GM12878 (cell line): ENCODE measurements at regions not wholly inside any gene's neighbourhood (a gene's known extent, or its start where the extent isn't known, plus 50 kb on each side); places are given as distances from the start of the nearest gene placed in this dataset.

Source experiments
- CHD2 ChIP-seq: IDR thresholded peaks from 2 replicates; pipeline ENCODE4 v1.6.1; 2011; ENCODE audit warnings: low read depth, low read length, improper control_type of control experiment, borderline replicate concordance
- EP300 ChIP-seq, 2 experiments: fragments of 150-350 bp in 1 of 2; IDR thresholded peaks; 2 replicates each; pipeline ENCODE4 v1.6.1; 2011 to 2012; ENCODE audit warnings: low read depth in 2 of 2, low read length in 2 of 2, borderline replicate concordance in 1 of 2, improper control_type of control experiment in 1 of 2, inconsistent platforms in 1 of 2; ENCODE audit not compliant: control insufficient read depth in 1 of 2
- FOS ChIP-seq: IDR thresholded peaks from 3 replicates; pipeline ENCODE4 v1.6.1; 2011; ENCODE audit warnings: borderline replicate concordance; ENCODE audit not compliant: insufficient read length; ENCODE audit errors: extremely low read depth
- KAT2A ChIP-seq: conservative IDR thresholded peaks from 2 replicates; pipeline ENCODE4 v1.6.1; 2011; ENCODE audit warnings: low read depth, low read length; ENCODE audit not compliant: control insufficient read depth
- MYC ChIP-seq: IDR thresholded peaks from 2 replicates; pipeline ENCODE4 v1.6.1; 2011; ENCODE audit warnings: mild to moderate bottlenecking, low read length, moderate library complexity, inconsistent platforms; ENCODE audit not compliant: insufficient read depth, insufficient replicate concordance, insufficient read length, severe bottlenecking
- POLR2AphosphoS5 ChIP-seq: IDR thresholded peaks from 2 replicates; pipeline ENCODE4 v1.6.1; 2011; ENCODE audit warnings: mild to moderate bottlenecking, low read length, inconsistent platforms
- RCOR1 ChIP-seq: conservative IDR thresholded peaks from 2 replicates; pipeline ENCODE4 v1.6.1; 2012; ENCODE audit warnings: low read depth, low read length, improper control_type of control experiment
- SIN3A ChIP-seq: IDR thresholded peaks from 2 replicates; pipeline ENCODE4 v1.6.1; 2012; ENCODE audit warnings: low read depth, low read length, improper control_type of control experiment
- SMC3 ChIP-seq: IDR thresholded peaks from 2 replicates; pipeline ENCODE4 v1.6.1; 2011; ENCODE audit warnings: low read length, improper control_type of control experiment, borderline replicate concordance
- SRF ChIP-seq, 2 experiments: IDR thresholded peaks; 2 replicates each; pipeline ENCODE4 v1.6.1; 2011; ENCODE audit warnings: low read depth in 2 of 2, low read length in 2 of 2, mild to moderate bottlenecking in 1 of 2, moderate library complexity in 1 of 2
- TF ChIP-seq, protein P1 (sequence below), 3 experiments: IDR thresholded peaks in 2 of 3; conservative IDR thresholded peaks in 1 of 3; 2 replicates each; pipeline ENCODE4 v1.5.1; 2011; ENCODE audit warnings: low read depth in 3 of 3, low read length in 3 of 3, mild to moderate bottlenecking in 3 of 3, control low read depth in 2 of 3, moderate library complexity in 2 of 3, inconsistent platforms in 1 of 3, mixed read lengths in 1 of 3; ENCODE audit not compliant: control insufficient read depth in 2 of 3, insufficient read depth in 1 of 3; ENCODE audit errors: extremely low read depth in 1 of 3

DNA sequence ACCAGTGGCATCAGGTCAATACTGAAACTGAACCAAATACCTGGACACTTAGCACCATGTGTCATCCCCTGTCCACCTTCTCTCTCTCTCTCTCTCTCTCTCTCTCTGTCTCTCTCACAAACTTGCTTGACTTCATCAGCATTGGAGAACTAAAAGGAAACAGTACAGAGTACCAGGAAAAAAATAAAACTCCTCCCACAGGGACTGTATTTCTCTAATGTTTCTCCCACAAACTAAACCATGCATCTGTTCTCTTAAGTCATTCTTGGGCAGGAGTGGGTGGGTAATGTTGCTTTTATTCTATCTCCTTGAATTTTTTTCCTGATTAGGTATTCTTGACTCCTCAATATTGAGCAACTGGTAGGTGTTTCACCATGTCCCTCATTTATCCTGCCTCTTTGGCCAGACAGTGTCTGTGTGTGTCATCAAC lies 112.9 kb upstream of the CACNA1A start:
- TF ChIP-seq SIN3A (no peak), SMC3 (no peak), SRF (IDR thresholded peaks at IDR 0.05; ENCODE audit: low read depth in 2 of 2, low read length in 2 of 2) (no peak), MYC (no peak), CHD2 (no peak), KAT2A (no peak), FOS (no peak), EP300 (IDR thresholded peaks at IDR 0.05; ENCODE audit: borderline replicate concordance in 1 of 2, control insufficient read depth in 1 of 2, low read depth in 2 of 2, low read length in 2 of 2) (no peak), POLR2AphosphoS5 (no peak), RCOR1 (no peak)
- TF ChIP-seq, protein P1, sequence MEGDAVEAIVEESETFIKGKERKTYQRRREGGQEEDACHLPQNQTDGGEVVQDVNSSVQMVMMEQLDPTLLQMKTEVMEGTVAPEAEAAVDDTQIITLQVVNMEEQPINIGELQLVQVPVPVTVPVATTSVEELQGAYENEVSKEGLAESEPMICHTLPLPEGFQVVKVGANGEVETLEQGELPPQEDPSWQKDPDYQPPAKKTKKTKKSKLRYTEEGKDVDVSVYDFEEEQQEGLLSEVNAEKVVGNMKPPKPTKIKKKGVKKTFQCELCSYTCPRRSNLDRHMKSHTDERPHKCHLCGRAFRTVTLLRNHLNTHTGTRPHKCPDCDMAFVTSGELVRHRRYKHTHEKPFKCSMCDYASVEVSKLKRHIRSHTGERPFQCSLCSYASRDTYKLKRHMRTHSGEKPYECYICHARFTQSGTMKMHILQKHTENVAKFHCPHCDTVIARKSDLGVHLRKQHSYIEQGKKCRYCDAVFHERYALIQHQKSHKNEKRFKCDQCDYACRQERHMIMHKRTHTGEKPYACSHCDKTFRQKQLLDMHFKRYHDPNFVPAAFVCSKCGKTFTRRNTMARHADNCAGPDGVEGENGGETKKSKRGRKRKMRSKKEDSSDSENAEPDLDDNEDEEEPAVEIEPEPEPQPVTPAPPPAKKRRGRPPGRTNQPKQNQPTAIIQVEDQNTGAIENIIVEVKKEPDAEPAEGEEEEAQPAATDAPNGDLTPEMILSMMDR (IDR thresholded peaks at IDR 0.05 in 2 of 3, conservative IDR thresholded peaks at IDR 0.05 in 1 of 3; ENCODE audit: control insufficient read depth in 2 of 3, extremely low read depth in 1 of 3, insufficient read depth in 1 of 3, low read depth in 3 of 3, low read length in 3 of 3): no peak
